Stromal cell of bone marrow (primary cell): ENCODE measurements at regions not wholly inside any gene's neighbourhood (a gene's known extent, or its start where the extent isn't known, plus 50 kb on each side); places are given as distances from the start of the nearest gene placed in this dataset.

Experiments used
- DNase-seq: peaks from one replicate; pipeline ENCODE4 v3.0.0-alpha.2; 2012; ENCODE audit warnings: low read depth

DNA sequence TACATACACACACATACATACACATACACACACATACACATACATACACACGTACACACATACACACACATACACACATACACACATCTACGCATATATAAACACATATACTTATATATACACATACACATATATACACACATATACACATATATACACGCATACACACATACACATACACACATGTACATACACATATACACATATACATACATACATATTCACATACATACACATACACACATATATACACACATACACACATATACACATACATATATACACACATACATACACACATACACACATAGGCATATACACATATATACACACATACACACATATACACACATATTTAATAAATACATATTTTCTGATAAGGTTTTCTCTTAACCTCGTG lies 324.0 kb downstream of the RPS6KC1 start:
- no peak for DNase-seq

- DNase-seq: no peak
Measured at GRCh38 chr1:213376862-213377372, 325.9 kb downstream of the RPS6KC1 start.

DNA sequence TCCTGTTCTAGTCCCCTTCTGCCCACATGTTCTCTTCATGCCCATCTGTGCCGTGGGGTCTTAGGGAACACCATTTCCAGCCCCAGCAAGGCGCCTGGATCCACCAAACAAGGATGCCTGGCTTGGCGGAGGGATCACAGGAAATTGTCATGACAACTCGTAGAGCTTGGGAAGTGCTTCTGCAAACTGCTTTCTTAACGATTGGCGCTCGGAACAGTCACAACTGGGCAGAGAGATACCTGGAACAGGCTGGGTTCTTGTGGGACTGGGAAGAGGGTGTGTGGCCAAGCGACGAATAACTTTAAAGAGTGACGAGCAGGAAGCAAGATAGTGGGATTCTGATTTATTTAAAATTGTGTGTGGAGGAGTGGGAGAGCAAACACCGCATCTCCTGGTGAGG lies 329.8 kb downstream of the RPS6KC1 start:
- DNase-seq: no peak

GRCh38 chr1:213381572-213382084 lies 330.6 kb downstream of the RPS6KC1 start:
- peak; percentile 2 for DNase-seq

- DNase-seq: no peak
Measured at GRCh38 chr1:213383465-213383864, 332.4 kb downstream of the RPS6KC1 start.

DNA sequence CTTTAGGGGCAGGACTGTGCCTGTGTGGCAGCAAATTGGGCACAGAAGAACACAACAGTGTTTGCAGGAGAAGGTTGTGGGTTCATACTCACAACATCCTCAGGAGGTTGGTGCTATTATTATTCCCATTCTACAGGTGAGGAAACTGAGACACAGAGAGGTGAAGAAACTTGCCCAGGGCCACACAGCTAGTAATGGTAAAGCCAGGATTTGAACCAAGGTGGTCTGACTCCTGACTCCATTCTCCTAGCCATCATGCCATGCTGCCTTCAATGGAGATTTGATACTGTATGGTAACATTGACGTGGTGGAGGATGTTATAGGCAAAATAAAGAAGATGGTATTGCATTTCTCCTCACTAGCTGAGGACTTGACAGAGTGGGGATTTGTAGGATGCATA lies 334.2 kb downstream of the RPS6KC1 start:
- no peak for DNase-seq

GRCh38 chr1:213385806-213386324 lies 334.8 kb downstream of the RPS6KC1 start:
- no peak for DNase-seq

GRCh38 chr1:213387380-213388015 lies 336.5 kb downstream of the RPS6KC1 start:
- no peak for DNase-seq

- no peak for DNase-seq
Measured at GRCh38 chr1:213388199-213388598, 337.2 kb downstream of the RPS6KC1 start.

- no peak for DNase-seq
Measured at GRCh38 chr1:213389061-213389581, 338.1 kb downstream of the RPS6KC1 start.

- no peak for DNase-seq
Measured at GRCh38 chr1:213391445-213391844, 340.4 kb downstream of the RPS6KC1 start.

DNA sequence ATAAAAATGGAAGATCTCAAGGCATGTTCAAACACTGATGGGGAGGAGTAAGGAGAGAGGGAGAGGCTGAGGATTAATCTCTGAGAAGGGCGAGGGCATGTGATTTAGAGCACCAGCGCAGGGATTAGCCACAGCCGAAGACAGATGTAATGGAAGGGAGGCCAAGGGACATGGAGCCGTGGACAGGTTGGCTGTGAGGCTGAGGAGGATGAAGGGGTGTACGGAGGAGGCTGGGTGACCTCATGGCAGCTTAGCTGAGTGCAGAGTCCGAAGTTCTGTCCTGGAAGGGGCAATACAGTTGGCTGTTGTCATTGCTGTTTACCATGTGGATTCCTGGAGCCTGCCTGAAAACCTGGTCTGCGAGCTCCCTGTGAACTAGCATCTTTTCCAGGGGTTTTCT lies 342.8 kb downstream of the RPS6KC1 start:
- DNase-seq: no peak

DNA sequence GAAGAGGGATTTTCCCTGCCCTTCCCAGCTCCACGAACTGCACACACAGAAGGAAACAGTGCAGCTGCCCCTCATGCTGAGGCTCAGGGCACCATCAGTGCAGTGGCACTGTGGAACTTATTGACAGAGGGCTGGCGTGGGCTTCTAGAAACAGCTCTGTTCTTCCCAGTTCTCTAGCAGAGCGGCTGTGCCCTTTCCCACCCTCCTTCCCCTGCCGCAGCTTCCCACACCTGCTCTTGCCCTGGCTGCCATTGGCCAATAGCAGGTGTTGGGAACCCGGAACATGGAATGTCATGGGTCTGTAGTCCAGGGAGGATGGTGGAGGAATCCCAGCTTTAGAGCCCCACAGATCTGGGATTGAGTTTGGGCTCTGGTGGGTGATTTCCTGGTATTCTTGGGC lies 343.8 kb downstream of the RPS6KC1 start:
- no peak for DNase-seq

- no peak for DNase-seq
Measured at GRCh38 chr1:213397638-213398037, 346.6 kb downstream of the RPS6KC1 start.

GRCh38 chr1:213399695-213400094 lies 348.7 kb downstream of the RPS6KC1 start:
- DNase-seq: no peak

GRCh38 chr1:213409208-213409631 lies 358.2 kb downstream of the RPS6KC1 start:
- no peak for DNase-seq

DNA sequence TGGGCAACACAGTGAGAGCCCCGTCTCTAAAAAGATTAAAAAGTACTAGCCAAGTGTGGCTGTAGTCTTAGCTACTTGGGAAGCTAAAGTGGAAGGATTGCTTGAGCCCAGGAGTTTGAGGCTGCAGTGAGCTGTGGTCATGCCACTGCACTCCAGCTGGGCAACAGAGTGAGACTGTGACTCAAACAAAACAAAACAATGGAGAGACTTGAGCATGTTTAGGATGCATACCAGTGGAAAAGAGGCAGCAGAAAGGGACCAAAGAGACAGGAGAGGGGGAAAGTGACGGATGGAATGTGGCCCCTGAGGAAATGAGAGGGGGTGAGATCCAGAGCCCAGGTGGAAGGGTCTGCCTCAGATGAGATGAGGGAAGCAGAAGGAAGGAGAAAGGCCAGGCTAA lies 358.9 kb downstream of the RPS6KC1 start:
- no peak for DNase-seq

GRCh38 chr1:213414346-213414745 lies 363.3 kb downstream of the RPS6KC1 start:
- DNase-seq: no peak

GRCh38 chr1:213414911-213415310 lies 363.9 kb downstream of the RPS6KC1 start:
- no peak for DNase-seq

- no peak for DNase-seq
Measured at GRCh38 chr1:213415691-213416380, 364.8 kb downstream of the RPS6KC1 start.

- DNase-seq: no peak
Measured at GRCh38 chr1:213416461-213417224, 365.6 kb downstream of the RPS6KC1 start.

DNA sequence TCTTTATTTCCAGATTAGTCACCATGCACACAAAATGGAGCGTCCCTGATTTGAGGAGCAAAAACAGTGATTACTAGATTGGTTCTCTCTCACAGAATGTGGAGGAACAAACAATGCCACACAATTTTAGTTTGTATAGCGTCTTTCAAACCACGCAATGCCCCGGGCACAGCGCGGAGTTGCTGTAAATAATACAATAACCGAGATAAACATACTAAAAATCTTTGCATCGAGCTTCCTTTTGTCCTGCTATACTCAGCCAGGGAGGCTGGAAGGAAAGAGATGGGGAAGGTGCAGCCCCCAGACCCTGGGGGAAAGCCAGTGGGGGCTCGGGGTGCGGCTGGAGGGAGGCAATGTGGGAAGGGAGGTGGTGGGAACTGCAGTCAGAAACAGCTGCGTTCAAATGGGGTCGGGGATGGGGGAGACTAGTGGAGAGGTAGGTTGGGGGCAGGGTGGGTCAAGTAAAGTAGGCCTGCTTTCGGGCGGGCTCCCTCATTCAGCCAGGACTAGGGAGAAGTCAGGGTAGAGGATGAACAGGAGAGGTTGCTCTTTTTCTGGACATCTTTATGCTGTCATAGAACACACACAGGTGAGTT lies 366.3 kb downstream of the RPS6KC1 start:
- DNase-seq: no peak
